Astrocyte (in vitro differentiated cells and primary cell): ENCODE measurements at regions not wholly inside any gene's neighbourhood (a gene's known extent, or its start where the extent isn't known, plus 50 kb on each side); places are given as distances from the start of the nearest gene placed in this dataset.

Experiments
- DNase-seq: peaks from one replicate; pipeline ENCODE4 v3.0.0-alpha.2; 2010; ENCODE audit warnings: low read depth
- FAIRE-seq: peaks from 2 replicates; lab custom pipeline; 2011; peaks lifted over from hg19 to GRCh38; lab: Jason Lieb, UNC
- H2AFZ ChIP-seq: 2 replicates; pipeline ENCODE4 v1.6.0; 2012; ENCODE audit warnings: low read depth, low read length, inconsistent platforms
- H3K27ac ChIP-seq: 2 replicates; pipeline ENCODE4 v1.5.1; 2011; ENCODE audit warnings: low read depth, low read length, inconsistent platforms
- H3K27me3 ChIP-seq: 2 replicates; pipeline ENCODE4 v1.6.0; 2011; ENCODE audit warnings: low read length, inconsistent platforms; ENCODE audit not compliant: insufficient read depth
- H3K36me3 ChIP-seq: 2 replicates; pipeline ENCODE4 v1.5.1; 2011; ENCODE audit warnings: low read length, inconsistent platforms; ENCODE audit not compliant: insufficient read depth
- H3K4me1 ChIP-seq: 2 replicates; pipeline ENCODE4 v1.5.1; 2011; ENCODE audit warnings: low read length, inconsistent platforms; ENCODE audit not compliant: insufficient read depth
- H3K4me2 ChIP-seq: 2 replicates; pipeline ENCODE4 v1.6.0; 2012; ENCODE audit warnings: low read length, inconsistent platforms
- H3K4me3 ChIP-seq: 2 replicates; pipeline ENCODE4 v1.5.1; 2011; ENCODE audit warnings: low read depth, mild to moderate bottlenecking, low read length, inconsistent platforms; ENCODE audit not compliant: insufficient read depth
- H3K79me2 ChIP-seq: 2 replicates; pipeline ENCODE4 v1.6.0; 2012; ENCODE audit warnings: mild to moderate bottlenecking, low read length, inconsistent platforms; ENCODE audit not compliant: insufficient read depth
- H3K9ac ChIP-seq: 2 replicates; pipeline ENCODE4 v1.6.0; 2012; ENCODE audit warnings: mild to moderate bottlenecking, low read length, inconsistent platforms
- H3K9me3 ChIP-seq: 2 replicates; pipeline ENCODE4 v1.5.1; 2012; ENCODE audit warnings: low read depth, mild to moderate bottlenecking, low read length, inconsistent platforms; ENCODE audit not compliant: insufficient read depth
- H4K20me1 ChIP-seq: 2 replicates; pipeline ENCODE4 v1.6.0; 2012; ENCODE audit warnings: low read length, inconsistent platforms; ENCODE audit not compliant: insufficient read depth
- H3K27ac Mint-ChIP-seq: one replicate; pipeline ENCODE4 v1.8.0; 2021; ENCODE audit warnings: mild to moderate bottlenecking, mixed read lengths; ENCODE audit not compliant: unreplicated experiment
- H3K27me3 Mint-ChIP-seq: one replicate; pipeline ENCODE4 v1.8.0; 2021; ENCODE audit warnings: low read depth, mixed read lengths; ENCODE audit not compliant: unreplicated experiment
- H3K36me3 Mint-ChIP-seq: one replicate; pipeline ENCODE4 v1.8.0; 2021; ENCODE audit warnings: low read depth, mixed read lengths; ENCODE audit not compliant: unreplicated experiment
- H3K4me1 Mint-ChIP-seq: one replicate; pipeline ENCODE4 v1.8.0; 2021; ENCODE audit warnings: low read depth, mixed read lengths; ENCODE audit not compliant: unreplicated experiment
- H3K4me3 Mint-ChIP-seq: one replicate; pipeline ENCODE4 v1.8.0; 2021; ENCODE audit warnings: mild to moderate bottlenecking, moderate library complexity, mixed read lengths; ENCODE audit not compliant: unreplicated experiment
- H3K9me3 Mint-ChIP-seq: one replicate; pipeline ENCODE4 v1.8.0; 2021; ENCODE audit warnings: mild to moderate bottlenecking, mixed read lengths; ENCODE audit not compliant: unreplicated experiment
- EZH2 ChIP-seq: IDR thresholded peaks from 2 replicates; pipeline ENCODE4 v1.6.1; 2012; ENCODE audit warnings: mild to moderate bottlenecking, low read length, inconsistent platforms; ENCODE audit not compliant: insufficient read depth
- TF ChIP-seq, protein P1 (sequence below): IDR thresholded peaks from 2 replicates; pipeline ENCODE4 v1.5.1; 2011; ENCODE audit warnings: low read depth, mild to moderate bottlenecking, inconsistent platforms, low read length, moderate library complexity; ENCODE audit not compliant: insufficient read depth

DNA sequence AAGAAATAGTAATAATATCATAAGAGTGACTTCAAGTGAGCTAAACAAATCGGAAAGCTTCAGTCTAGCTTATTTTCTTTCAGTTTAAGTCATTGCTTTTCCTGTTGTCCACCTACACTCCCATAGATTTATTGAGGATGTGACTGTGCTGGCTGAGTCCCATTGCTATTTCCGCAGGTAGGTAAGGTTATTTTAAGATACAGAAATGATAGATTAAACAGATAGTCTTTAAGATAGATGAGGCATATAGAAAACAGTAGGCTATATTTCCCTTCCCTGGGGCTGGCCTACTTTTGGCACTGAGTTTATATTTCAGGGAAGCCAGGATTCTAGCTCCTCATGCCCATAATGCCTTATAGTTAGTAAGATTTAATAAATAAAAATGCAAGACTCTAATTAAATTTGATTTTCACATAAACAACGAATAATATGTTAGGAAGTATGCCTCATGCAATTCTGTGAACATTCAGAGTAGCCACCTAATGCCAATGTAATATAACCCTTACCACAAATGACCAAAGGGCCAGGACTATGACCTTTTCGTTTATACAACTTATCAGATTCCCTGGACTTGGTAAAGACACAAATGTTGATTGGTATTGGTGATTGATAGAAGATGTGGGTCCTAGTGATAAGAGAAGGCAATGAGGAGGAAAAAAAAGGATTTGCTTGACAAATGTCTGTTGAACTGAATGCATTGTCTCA lies 1079.3 kb downstream of the EPHA7 start:
- Histone ChIP-seq H3K4me2 (no peak overlapping the region), H3K27me3 (no peaks in the 10 kb centered on the region), H4K20me1 (no peaks in the 10 kb centered on the region), H3K36me3 (no peaks in the 10 kb centered on the region), H3K4me1 (no peaks in the 10 kb centered on the region), H3K27ac (no peak overlapping the region), H3K9ac (no peak overlapping the region), H3K9me3 (no peaks in the 10 kb centered on the region), H3K4me3 (no peak overlapping the region), H3K79me2 (no peaks in the 10 kb centered on the region), H2AFZ (no peak overlapping the region)
- Mint-ChIP-seq H3K9me3 (no peaks in the 10 kb centered on the region), H3K4me3 (no peak overlapping the region), H3K27me3 (no peaks in the 10 kb centered on the region), H3K36me3 (no peaks in the 10 kb centered on the region), H3K27ac (no peak overlapping the region), H3K4me1 (no peaks in the 10 kb centered on the region)
- DNase-seq, result no peak
- no peak for FAIRE-seq
- TF ChIP-seq EZH2, result no peak
- TF ChIP-seq, protein P1, sequence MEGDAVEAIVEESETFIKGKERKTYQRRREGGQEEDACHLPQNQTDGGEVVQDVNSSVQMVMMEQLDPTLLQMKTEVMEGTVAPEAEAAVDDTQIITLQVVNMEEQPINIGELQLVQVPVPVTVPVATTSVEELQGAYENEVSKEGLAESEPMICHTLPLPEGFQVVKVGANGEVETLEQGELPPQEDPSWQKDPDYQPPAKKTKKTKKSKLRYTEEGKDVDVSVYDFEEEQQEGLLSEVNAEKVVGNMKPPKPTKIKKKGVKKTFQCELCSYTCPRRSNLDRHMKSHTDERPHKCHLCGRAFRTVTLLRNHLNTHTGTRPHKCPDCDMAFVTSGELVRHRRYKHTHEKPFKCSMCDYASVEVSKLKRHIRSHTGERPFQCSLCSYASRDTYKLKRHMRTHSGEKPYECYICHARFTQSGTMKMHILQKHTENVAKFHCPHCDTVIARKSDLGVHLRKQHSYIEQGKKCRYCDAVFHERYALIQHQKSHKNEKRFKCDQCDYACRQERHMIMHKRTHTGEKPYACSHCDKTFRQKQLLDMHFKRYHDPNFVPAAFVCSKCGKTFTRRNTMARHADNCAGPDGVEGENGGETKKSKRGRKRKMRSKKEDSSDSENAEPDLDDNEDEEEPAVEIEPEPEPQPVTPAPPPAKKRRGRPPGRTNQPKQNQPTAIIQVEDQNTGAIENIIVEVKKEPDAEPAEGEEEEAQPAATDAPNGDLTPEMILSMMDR, result no peak

DNA sequence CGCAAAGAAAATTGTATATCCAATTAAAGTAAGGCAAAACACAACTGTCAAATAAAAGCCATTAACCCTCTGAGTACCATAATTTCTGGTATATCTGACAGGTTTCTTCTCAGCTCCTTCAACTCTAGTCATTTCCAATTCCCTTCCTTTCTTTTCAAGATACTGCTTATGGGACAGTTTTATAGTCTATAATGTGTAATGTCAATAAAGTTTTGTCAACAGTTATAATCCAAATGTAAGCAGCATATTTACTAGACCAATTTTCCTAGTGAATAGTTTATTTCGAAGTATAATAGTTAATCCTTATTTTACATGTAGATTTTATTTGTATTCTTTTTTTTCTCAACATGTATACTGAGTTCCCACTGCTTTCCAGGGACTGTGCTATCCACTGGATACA lies 1081.8 kb downstream of the EPHA7 start:
- Mint-ChIP-seq H3K9me3 (no peaks in the 10 kb centered on the region), H3K27ac (no peak overlapping the region), H3K4me1 (no peaks in the 10 kb centered on the region), H3K27me3 (no peaks in the 10 kb centered on the region), H3K36me3 (no peaks in the 10 kb centered on the region), H3K4me3 (no peak overlapping the region)
- no peaks in the 10 kb centered on the region for H3K4me1 ChIP-seq
- H4K20me1 ChIP-seq, result no peaks in the 10 kb centered on the region
- no peaks in the 10 kb centered on the region for H3K36me3 ChIP-seq
- no peaks in the 10 kb centered on the region for H3K79me2 ChIP-seq
- no peaks in the 10 kb centered on the region for H3K27me3 ChIP-seq
- no peak overlapping the region for H2AFZ ChIP-seq
- DNase-seq (no peak), FAIRE-seq (no peak)
- no peak overlapping the region for H3K4me2 ChIP-seq
- no peak overlapping the region for H3K9ac ChIP-seq
- H3K27ac ChIP-seq, result no peak overlapping the region
- no peaks in the 10 kb centered on the region for H3K9me3 ChIP-seq
- TF ChIP-seq, protein P1, result no peak
- no peak for TF ChIP-seq EZH2
- no peak overlapping the region for H3K4me3 ChIP-seq

DNA sequence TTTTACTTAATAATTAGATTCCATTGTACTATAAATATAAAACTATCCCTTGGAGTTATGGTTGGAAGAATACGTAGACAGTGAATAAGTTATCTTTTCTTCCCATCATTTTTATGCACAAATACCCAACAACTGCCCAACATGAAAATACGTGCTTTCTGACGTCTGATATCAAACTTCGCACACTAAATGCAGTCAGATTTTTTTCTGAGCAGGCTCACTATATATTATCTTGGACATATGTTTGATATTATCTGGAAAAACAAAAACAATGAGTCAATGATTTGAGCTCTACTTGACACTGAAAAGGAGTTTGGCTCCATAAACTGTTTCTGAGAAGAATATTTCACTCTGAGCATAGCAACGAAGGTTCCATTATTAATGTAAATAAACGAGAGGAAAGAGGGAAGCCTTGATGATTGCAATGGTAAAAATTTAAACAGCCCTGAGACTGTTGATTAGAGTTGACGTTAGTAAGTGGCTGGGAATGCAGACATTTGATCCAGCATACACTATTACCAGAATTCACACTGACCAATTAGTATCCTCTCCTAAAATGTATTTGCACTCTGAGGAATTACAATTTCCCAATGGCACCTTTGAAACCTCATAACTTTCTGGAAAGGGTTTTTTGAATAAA lies 1090.0 kb downstream of the EPHA7 start:
- Histone ChIP-seq H3K36me3 (no peaks in the 10 kb centered on the region), H3K79me2 (no peaks in the 10 kb centered on the region), H3K4me2 (no peak overlapping the region), H2AFZ (no peak overlapping the region), H3K27me3 (no peaks in the 10 kb centered on the region), H4K20me1 (no peaks in the 10 kb centered on the region), H3K9ac (no peak overlapping the region), H3K27ac (no peak overlapping the region), H3K4me3 (no peak overlapping the region), H3K9me3 (no peaks in the 10 kb centered on the region), H3K4me1 (no peaks in the 10 kb centered on the region)
- H3K4me3 Mint-ChIP-seq, result no peak overlapping the region
- H3K27ac Mint-ChIP-seq, result peak overlapping the region; percentile 79
- no peaks in the 10 kb centered on the region for H3K36me3 Mint-ChIP-seq
- H3K9me3 Mint-ChIP-seq, result no peaks in the 10 kb centered on the region
- FAIRE-seq (no peak), DNase-seq (peak; percentile 54)
- no peaks in the 10 kb centered on the region for H3K27me3 Mint-ChIP-seq
- TF ChIP-seq, protein P1, result no peak
- no peak for TF ChIP-seq EZH2
- peaks cover 6% of the 10 kb centered on the region for H3K4me1 Mint-ChIP-seq
